ENCODE measurements at regions not wholly inside any gene's neighbourhood (a gene's known extent, or its start where the extent isn't known, plus 50 kb on each side); places are given as distances from the start of the nearest gene placed in this dataset.

- no peaks in the 10 kb centered on the region for H3K79me2 ChIP-seq (ENCODE audit: control insufficient read depth, insufficient read depth, low read length)
- peak overlapping the region; percentile 97 for H2AK5ac ChIP-seq (ENCODE audit: low read length)
- no peaks in the 10 kb centered on the region for H3K36me3 ChIP-seq (ENCODE audit: control insufficient read depth, insufficient read depth, low read length)
- no peak overlapping the region for H3K18ac ChIP-seq (ENCODE audit: low read length)
- DNase-seq: no peak
- H3K23ac ChIP-seq (ENCODE audit: low read length): no peak overlapping the region
- no peak overlapping the region for H2BK15ac ChIP-seq (replicated peaks; ENCODE audit: low read depth)
- no peak overlapping the region for H3K27ac ChIP-seq (ENCODE audit: low read depth, low read length)
- peak overlapping the region; percentile 83 for H2BK5ac ChIP-seq (ENCODE audit: low read length)
- H3K9ac ChIP-seq (ENCODE audit: low read length): no peak overlapping the region
- no peak overlapping the region for H3K4ac ChIP-seq (ENCODE audit: low read depth, low read length)
- H3K79me1 ChIP-seq (ENCODE audit: low read length): no peaks in the 10 kb centered on the region
- H3K56ac ChIP-seq (ENCODE audit: low read length): peak overlapping the region; percentile 56
- H4K5ac ChIP-seq (ENCODE audit: low read length): no peak overlapping the region
- H4K8ac ChIP-seq (ENCODE audit: low read depth, low read length): no peak overlapping the region
- WGBS (ENCODE audit: extremely low coverage, insufficient coverage, low lambda C conversion rate): no CpG with 5 or more reads among the region's 1 CpG
- no peak overlapping the region for H3K4me3 ChIP-seq (ENCODE audit: low read length)
- peaks cover 34% of the 10 kb centered on the region for H3K4me1 ChIP-seq (ENCODE audit: control insufficient read depth, low read depth, low read length)
- no peak overlapping the region for H2BK120ac ChIP-seq (ENCODE audit: low read depth, low read length)
- no peak overlapping the region for H3K4me2 ChIP-seq (ENCODE audit: low read length)
- H3K27me3 ChIP-seq (ENCODE audit: insufficient read depth, low read length, poor library complexity): no peaks in the 10 kb centered on the region
These were observed 220.3 kb upstream of the FGGY start for GRCh38 chr1:59076612-59077011.

- peak overlapping the region; percentile 49 for H2BK5ac ChIP-seq (ENCODE audit: low read length)
- no peak overlapping the region for H3K4ac ChIP-seq (ENCODE audit: low read depth, low read length)
- no peak overlapping the region for H3K9ac ChIP-seq (ENCODE audit: low read length)
- no peak overlapping the region for H3K4me3 ChIP-seq (ENCODE audit: low read length)
- H3K18ac ChIP-seq (ENCODE audit: low read length): peak overlapping the region; percentile 43
- no peak overlapping the region for H2AK5ac ChIP-seq (ENCODE audit: low read length)
- H3K4me1 ChIP-seq (ENCODE audit: control insufficient read depth, low read depth, low read length): peaks cover 30% of the 10 kb centered on the region
- no peaks in the 10 kb centered on the region for H3K27me3 ChIP-seq (ENCODE audit: insufficient read depth, low read length, poor library complexity)
- DNase-seq: no peak
- H3K27ac ChIP-seq (ENCODE audit: low read depth, low read length): peak overlapping the region; percentile 17
- peak overlapping the region; percentile 19 for H3K56ac ChIP-seq (ENCODE audit: low read length)
- no peak overlapping the region for H2BK15ac ChIP-seq (replicated peaks; ENCODE audit: low read depth)
- no peak overlapping the region for H4K8ac ChIP-seq (ENCODE audit: low read depth, low read length)
- peak overlapping the region; percentile 6 for H3K4me2 ChIP-seq (ENCODE audit: low read length)
- no CpG with 5 or more reads among the region's 6 CpGs for WGBS (ENCODE audit: extremely low coverage, insufficient coverage, low lambda C conversion rate)
- no peaks in the 10 kb centered on the region for H3K36me3 ChIP-seq (ENCODE audit: control insufficient read depth, insufficient read depth, low read length)
- H4K5ac ChIP-seq (ENCODE audit: low read length): no peak overlapping the region
- no peaks in the 10 kb centered on the region for H3K79me2 ChIP-seq (ENCODE audit: control insufficient read depth, insufficient read depth, low read length)
- no peaks in the 10 kb centered on the region for H3K79me1 ChIP-seq (ENCODE audit: low read length)
- H2BK120ac ChIP-seq (ENCODE audit: low read depth, low read length): no peak overlapping the region
- H3K23ac ChIP-seq (ENCODE audit: low read length): no peak overlapping the region
These were observed 219.3 kb upstream of the FGGY start for GRCh38 chr1:59077466-59078069.

GRCh38 chr1:59078070-59078800 lies 218.7 kb upstream of the FGGY start:
- Histone ChIP-seq H2BK5ac (ENCODE audit: low read length) (no peak overlapping the region), H3K36me3 (ENCODE audit: control insufficient read depth, insufficient read depth, low read length) (no peaks in the 10 kb centered on the region), H3K79me1 (ENCODE audit: low read length) (no peaks in the 10 kb centered on the region), H2BK120ac (ENCODE audit: low read depth, low read length) (no peak overlapping the region), H3K4me3 (ENCODE audit: low read length) (no peak overlapping the region), H3K27ac (ENCODE audit: low read depth, low read length) (peak overlapping the region; percentile 17), H3K27me3 (ENCODE audit: insufficient read depth, low read length, poor library complexity) (no peaks in the 10 kb centered on the region), H3K23ac (ENCODE audit: low read length) (no peak overlapping the region), H3K4ac (ENCODE audit: low read depth, low read length) (no peak overlapping the region), H3K9ac (ENCODE audit: low read length) (no peak overlapping the region), H3K56ac (ENCODE audit: low read length) (peak overlapping the region; percentile 18), H3K79me2 (ENCODE audit: control insufficient read depth, insufficient read depth, low read length) (no peaks in the 10 kb centered on the region), H3K4me2 (ENCODE audit: low read length) (peak overlapping the region; percentile 8), H4K5ac (ENCODE audit: low read length) (no peak overlapping the region), H2AK5ac (ENCODE audit: low read length) (no peak overlapping the region), H4K8ac (ENCODE audit: low read depth, low read length) (no peak overlapping the region), H3K18ac (ENCODE audit: low read length) (peak overlapping the region; percentile 8), H3K4me1 (ENCODE audit: control insufficient read depth, low read depth, low read length) (peaks cover 27% of the 10 kb centered on the region), H2BK15ac (replicated peaks; ENCODE audit: low read depth) (no peak overlapping the region)
- no CpG with 5 or more reads among the region's 4 CpGs for WGBS (ENCODE audit: extremely low coverage, insufficient coverage, low lambda C conversion rate)
- peak; percentile 94 for DNase-seq

- Histone ChIP-seq H4K8ac (ENCODE audit: low read depth, low read length) (no peak overlapping the region), H3K79me2 (ENCODE audit: control insufficient read depth, insufficient read depth, low read length) (no peaks in the 10 kb centered on the region), H3K4ac (ENCODE audit: low read depth, low read length) (peak overlapping the region; percentile 7), H2BK15ac (replicated peaks; ENCODE audit: low read depth) (no peak overlapping the region), H2BK120ac (ENCODE audit: low read depth, low read length) (peak overlapping the region; percentile 64), H2AK5ac (ENCODE audit: low read length) (peak overlapping the region; percentile 46), H3K79me1 (ENCODE audit: low read length) (no peaks in the 10 kb centered on the region), H3K27ac (ENCODE audit: low read depth, low read length) (no peak overlapping the region), H2BK5ac (ENCODE audit: low read length) (no peak overlapping the region), H3K4me1 (ENCODE audit: control insufficient read depth, low read depth, low read length) (peaks cover 27% of the 10 kb centered on the region), H3K9ac (ENCODE audit: low read length) (no peak overlapping the region), H3K36me3 (ENCODE audit: control insufficient read depth, insufficient read depth, low read length) (no peaks in the 10 kb centered on the region), H3K56ac (ENCODE audit: low read length) (no peak overlapping the region), H3K27me3 (ENCODE audit: insufficient read depth, low read length, poor library complexity) (no peaks in the 10 kb centered on the region), H3K23ac (ENCODE audit: low read length) (no peak overlapping the region), H3K4me3 (ENCODE audit: low read length) (no peak overlapping the region), H4K5ac (ENCODE audit: low read length) (no peak overlapping the region), H3K4me2 (ENCODE audit: low read length) (no peak overlapping the region), H3K18ac (ENCODE audit: low read length) (peak overlapping the region; percentile 47)
- no peak for DNase-seq
- WGBS (ENCODE audit: extremely low coverage, insufficient coverage, low lambda C conversion rate): no CpG with 5 or more reads among the region's 3 CpGs
These were observed 218.0 kb upstream of the FGGY start for GRCh38 chr1:59078866-59079265.

GRCh38 chr1:59079434-59080140 lies 217.3 kb upstream of the FGGY start:
- Histone ChIP-seq H3K23ac (ENCODE audit: low read length) (no peak overlapping the region), H3K4ac (ENCODE audit: low read depth, low read length) (no peak overlapping the region), H3K56ac (ENCODE audit: low read length) (peak overlapping the region; percentile 40), H3K79me2 (ENCODE audit: control insufficient read depth, insufficient read depth, low read length) (no peaks in the 10 kb centered on the region), H3K9ac (ENCODE audit: low read length) (no peak overlapping the region), H2BK15ac (replicated peaks; ENCODE audit: low read depth) (no peak overlapping the region), H2AK5ac (ENCODE audit: low read length) (no peak overlapping the region), H4K8ac (ENCODE audit: low read depth, low read length) (no peak overlapping the region), H3K79me1 (ENCODE audit: low read length) (no peaks in the 10 kb centered on the region), H3K4me1 (ENCODE audit: control insufficient read depth, low read depth, low read length) (peaks cover 27% of the 10 kb centered on the region), H3K18ac (ENCODE audit: low read length) (peak overlapping the region; percentile 47), H3K4me3 (ENCODE audit: low read length) (no peak overlapping the region), H2BK5ac (ENCODE audit: low read length) (no peak overlapping the region), H3K36me3 (ENCODE audit: control insufficient read depth, insufficient read depth, low read length) (no peaks in the 10 kb centered on the region), H4K5ac (ENCODE audit: low read length) (no peak overlapping the region), H3K27ac (ENCODE audit: low read depth, low read length) (no peak overlapping the region), H2BK120ac (ENCODE audit: low read depth, low read length) (no peak overlapping the region), H3K4me2 (ENCODE audit: low read length) (no peak overlapping the region), H3K27me3 (ENCODE audit: insufficient read depth, low read length, poor library complexity) (no peaks in the 10 kb centered on the region)
- no CpG with 5 or more reads among the region's 3 CpGs for WGBS (ENCODE audit: extremely low coverage, insufficient coverage, low lambda C conversion rate)
- DNase-seq: no peak

Measured in mesendoderm (in vitro differentiated cells).